NCI-H187 (cell line): ENCODE measurements at regions not wholly inside any gene's neighbourhood (a gene's known extent, or its start where the extent isn't known, plus 50 kb on each side); places are given as distances from the start of the nearest gene placed in this dataset.
A peak's percentile ranks its signal among the peaks of the same experiment; 100 is the strongest.

Source experiments
- DNase-seq, 2 experiments: peaks; one replicate each; lab custom pipeline; 2025; lab: John Stamatoyannopoulos, UW

GRCh38 chr11:131052367-131052766, 136.1 kb upstream of the SNX19 start:
- DNase-seq, result no peak

- DNase-seq, result no peak
Observed at GRCh38 chr11:131056036-131056435, 139.8 kb upstream of the SNX19 start.

DNA sequence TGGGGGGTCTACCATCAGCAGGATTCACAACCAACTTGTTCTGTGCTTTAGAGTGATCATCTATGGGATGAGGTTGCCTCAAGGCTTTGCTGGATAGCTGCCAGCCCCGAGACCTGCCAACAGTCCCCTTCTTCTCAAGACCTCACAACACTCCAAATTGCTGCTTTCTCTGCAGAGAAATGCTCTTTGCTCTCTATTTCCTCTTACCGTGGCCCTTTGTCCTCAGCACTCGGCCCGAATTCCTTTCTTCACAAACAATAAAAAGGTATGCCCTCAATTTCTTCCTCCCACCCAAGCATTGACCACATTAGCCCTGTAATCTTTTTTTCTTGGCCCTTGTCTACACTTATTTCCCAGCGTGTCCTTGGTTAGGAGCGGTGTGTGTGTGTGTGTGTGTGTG, 147.4 kb upstream of the SNX19 start:
- no peak for DNase-seq

DNA sequence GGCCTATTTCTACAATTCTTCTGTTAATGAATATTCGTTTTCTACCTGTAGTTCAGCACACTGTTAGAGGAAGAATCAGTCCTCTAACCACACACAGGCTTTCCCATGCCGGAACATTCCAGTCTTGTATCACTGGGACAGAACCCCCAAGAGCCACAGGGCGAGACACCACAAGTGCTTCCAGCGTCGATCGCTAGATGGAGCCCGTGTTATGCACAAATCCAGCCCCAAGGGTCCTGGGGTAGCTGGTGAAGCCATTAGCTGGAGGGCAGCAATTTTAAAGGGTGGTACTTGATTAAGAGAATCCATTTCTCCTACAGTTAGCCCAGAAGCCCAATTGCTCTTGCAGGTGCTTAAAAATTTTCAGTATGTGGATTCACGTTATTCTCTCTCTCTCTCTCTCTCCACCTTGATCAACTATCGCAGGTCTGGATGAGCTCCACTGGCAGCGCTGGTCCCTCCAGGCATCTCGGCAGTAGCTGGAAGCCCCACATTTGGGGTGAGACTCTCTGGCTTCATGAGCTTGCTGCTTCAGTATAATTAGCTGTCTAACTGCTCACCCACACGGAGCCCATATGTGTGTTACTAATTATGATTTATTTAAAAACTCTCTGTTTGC, 148.2 kb upstream of the SNX19 start:
- DNase-seq, result peak in 1 of 2 experiments; percentile 28

- DNase-seq, result no peak
Observed at GRCh38 chr11:131065435-131066413, 149.4 kb upstream of the SNX19 start.

DNA sequence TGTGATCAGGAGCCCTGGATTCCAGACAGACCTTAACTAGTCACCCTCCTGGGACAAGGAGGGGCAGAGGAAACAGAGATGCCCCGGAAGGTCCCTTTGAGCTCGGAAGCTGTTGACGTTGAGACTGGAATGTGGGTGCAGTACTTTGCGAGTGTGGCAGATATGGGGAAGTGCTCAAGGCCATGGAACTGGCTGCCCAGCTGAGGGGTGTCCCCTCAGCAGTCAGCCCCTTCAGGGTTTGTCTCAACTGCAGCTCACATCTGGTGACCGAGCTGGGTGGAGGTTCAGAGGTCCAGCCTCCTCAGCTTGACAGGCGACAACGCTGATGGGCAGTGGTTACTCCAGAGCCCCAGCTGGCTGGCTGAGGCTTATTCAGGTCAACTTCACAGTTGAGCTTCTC, 150.3 kb upstream of the SNX19 start:
- no peak for DNase-seq

- DNase-seq, result no peak
Observed at GRCh38 chr11:131070365-131070764, 154.1 kb upstream of the SNX19 start.

DNA sequence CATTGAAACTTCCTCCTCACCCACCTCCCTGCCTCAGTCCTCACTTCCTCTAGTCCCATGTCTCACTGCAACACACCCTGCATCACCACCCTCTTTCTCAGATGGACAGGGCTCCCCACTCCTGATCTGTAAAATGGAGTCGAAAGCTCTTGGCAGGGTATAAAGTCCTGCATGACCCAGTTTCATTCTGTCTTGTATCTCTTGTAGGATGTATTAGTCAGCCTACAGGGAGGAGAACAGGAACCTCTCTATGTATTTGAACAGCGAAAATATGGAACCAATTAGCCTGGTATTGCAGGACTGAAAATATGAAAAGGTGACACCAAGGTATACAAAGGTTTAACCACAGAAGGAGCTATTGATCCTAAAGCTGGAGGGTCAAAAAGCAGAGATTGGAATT, 156.9 kb upstream of the SNX19 start:
- DNase-seq, result no peak

DNA sequence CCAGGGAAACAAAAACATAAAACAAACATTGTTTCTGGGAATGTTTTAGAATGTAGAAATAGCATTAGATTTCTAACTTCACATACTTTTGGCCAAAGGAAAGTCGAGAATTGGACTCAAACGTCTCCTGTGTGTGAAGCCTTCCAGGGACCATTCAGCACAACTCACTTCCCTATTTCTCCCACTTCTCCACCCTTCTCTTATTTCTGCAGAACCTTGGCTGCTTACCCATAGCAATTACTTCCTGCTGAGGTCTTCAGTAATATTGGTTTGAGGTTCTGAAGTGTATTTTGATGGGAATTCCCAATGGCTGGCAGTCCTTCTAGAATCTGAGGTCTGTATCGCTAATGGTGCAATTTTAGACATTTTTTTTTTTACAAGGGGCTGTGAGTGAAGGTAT, 158.3 kb upstream of the SNX19 start:
- DNase-seq, result no peak

- DNase-seq, result no peak
Observed at GRCh38 chr11:131077340-131077739, 161.1 kb upstream of the SNX19 start.

DNA sequence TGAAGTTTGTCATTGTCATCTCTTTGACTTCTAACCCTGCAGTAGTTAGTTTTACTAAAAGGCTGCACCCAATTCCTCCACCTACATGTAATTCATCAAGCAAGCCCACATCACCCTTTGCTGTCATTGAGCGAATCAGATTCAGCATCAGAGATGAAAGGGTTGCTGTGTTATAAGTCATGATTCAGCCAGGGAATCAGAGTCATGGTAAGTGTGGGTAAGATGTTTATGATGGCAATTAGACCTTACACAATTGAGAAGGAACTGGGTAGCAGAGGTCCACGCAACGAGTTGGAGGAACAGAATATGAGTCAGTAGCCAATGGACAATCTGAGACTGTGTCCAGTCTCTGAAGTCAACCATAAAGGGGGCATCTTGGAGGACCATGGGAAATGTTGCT, 162.8 kb upstream of the SNX19 start:
- DNase-seq, result no peak

- DNase-seq, result no peak
Observed at GRCh38 chr11:131089727-131090245, 173.5 kb upstream of the SNX19 start.

GRCh38 chr11:131092469-131092868, 176.2 kb upstream of the SNX19 start:
- no peak for DNase-seq

- DNase-seq, result no peak
Observed at GRCh38 chr11:131094827-131095226, 178.5 kb upstream of the SNX19 start.

- DNase-seq, result no peak
Observed at GRCh38 chr11:131095511-131096185, 179.4 kb upstream of the SNX19 start.

DNA sequence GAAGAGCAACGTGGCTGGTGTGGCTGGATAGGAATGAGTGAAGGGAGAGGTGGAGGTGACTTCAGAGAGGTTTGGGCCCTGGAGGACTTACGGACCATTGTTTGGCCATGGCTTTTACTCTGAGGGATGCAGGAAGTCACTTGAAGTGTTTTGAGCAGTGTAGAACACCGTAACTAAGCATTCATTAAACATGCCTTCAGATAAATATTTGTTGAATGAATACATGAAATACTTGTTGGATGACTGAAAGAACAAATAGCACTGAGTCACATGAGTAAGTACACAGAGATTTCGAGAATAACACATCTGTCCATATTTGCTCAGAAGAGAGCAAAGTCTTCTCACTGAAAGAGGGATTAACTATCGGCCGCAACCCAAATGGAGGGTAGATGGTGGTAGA, 182.7 kb upstream of the SNX19 start:
- no peak for DNase-seq

- no peak for DNase-seq
Observed at GRCh38 chr11:131099746-131100145, 183.5 kb upstream of the SNX19 start.

DNA sequence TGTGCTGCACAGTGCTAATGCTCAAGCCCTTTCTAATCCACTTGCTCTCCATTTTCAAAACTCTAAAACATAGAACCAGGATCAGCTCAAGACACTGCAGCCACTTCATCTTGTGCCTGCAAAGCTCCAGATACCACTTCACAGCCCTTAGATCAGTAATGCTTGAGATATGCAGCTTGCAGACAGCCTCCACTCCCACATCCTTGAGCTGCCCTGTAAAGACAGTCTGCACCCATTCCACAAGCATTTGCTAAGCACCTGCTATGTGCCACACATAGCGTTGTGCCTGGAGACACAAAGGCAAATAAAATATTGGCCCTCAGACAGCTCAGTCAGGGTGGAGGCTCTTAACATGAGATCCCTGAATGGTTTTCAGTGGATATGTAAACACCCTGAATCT, 192.5 kb upstream of the SNX19 start:
- no peak for DNase-seq

DNA sequence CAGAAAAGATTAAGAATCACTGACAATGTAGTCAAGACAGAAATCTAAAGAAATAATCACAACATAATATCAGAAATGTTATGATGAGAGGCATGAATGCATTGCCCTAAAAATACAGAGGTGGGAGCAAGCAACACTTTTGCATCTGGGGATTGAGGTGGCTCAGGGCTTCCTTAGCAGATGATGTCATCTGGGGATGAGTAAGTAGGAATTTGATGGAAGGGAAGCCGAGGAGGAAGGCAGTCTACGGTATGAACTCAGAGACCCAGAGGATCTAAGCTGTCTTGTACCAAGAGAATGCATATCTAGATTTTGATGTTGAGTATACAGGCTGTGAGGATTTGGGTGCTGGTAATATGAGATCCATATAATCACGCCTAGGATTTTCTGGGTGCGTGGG, 193.0 kb upstream of the SNX19 start:
- no peak for DNase-seq

DNA sequence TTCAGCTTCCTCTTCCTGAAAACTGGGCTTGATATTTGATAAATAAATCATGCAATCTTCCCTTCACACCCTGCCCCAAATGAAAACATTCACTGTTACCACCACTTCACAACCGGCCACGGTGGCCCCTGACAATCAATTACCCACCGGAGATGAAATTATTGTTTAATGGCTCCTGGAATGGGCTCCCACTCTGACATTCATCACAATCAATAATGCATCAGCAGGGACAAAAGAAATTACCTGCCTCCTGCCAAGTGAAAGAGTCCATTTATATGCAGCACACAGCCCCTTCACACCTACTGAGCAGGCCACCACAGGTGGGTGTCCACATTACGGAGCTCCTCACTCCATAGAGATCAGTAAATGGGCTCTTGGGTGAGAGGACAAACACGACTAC, 193.5 kb upstream of the SNX19 start:
- DNase-seq, result no peak

DNA sequence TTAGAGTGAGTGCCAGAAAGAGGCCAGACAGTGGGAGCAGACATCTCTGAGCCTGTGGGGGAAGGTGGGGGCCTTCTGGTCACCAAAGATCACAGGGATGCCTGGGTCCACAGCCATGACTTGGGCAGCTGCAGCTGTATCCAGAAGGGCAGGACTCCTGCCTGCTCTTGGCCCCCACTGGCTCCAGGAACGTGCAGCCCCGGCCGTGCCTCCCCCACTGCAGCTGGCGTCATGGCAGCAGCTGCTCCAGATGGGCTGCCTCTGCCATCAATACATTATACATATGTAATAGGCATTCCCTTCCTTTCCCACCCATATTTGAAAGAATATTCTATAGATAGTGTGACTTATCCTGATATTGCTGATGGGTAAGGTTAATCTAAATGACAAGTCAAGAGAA, 195.5 kb upstream of the SNX19 start:
- DNase-seq, result no peak

- no peak for DNase-seq
Observed at GRCh38 chr11:131118247-131118646, 202.0 kb upstream of the SNX19 start.
